ENCODE measurements at regions not wholly inside any gene's neighbourhood (a gene's known extent, or its start where the extent isn't known, plus 50 kb on each side); places are given as distances from the start of the nearest gene placed in this dataset.

- ChIA-PET CTCF (no interaction called here), POLR2A (no interaction called here)
- no peaks in the 10 kb centered on the region for H3K36me3 Mint-ChIP-seq
- ATAC-seq (no peak), DNase-seq (ENCODE audit: low spot score) (no peak)
- H3K4me1 Mint-ChIP-seq: no peaks in the 10 kb centered on the region; the same call in 1 of the 2 replicates
- H3K27ac Mint-ChIP-seq: no peak overlapping the region
- H3K4me3 Mint-ChIP-seq: no peak overlapping the region
- no peaks in the 10 kb centered on the region for H3K9me3 Mint-ChIP-seq
- TF ChIP-seq ZNF232 (CRISPR knock-in tag; IDR thresholded peaks at IDR 0.05) (no peak), CTCF (IDR thresholded peaks at IDR 0.05) (no peak), GTF2I (CRISPR knock-in tag; conservative IDR thresholded peaks at IDR 0.05) (no peak), ZNF532 (CRISPR knock-in tag; IDR thresholded peaks at IDR 0.05; ENCODE audit: borderline replicate concordance) (no peak), ZNF671 (CRISPR knock-in tag; IDR thresholded peaks at IDR 0.05) (no peak), ELF4 (CRISPR knock-in tag; IDR thresholded peaks at IDR 0.05; ENCODE audit: low read depth) (no peak), RORB (CRISPR knock-in tag; IDR thresholded peaks at IDR 0.05) (no peak), CDX4 (CRISPR knock-in tag; IDR thresholded peaks at IDR 0.05; ENCODE audit: borderline replicate concordance) (no peak), ZNF416 (CRISPR knock-in tag; IDR thresholded peaks at IDR 0.05) (no peak), IRF1 (CRISPR knock-in tag; IDR thresholded peaks at IDR 0.05) (no peak), MLX (CRISPR knock-in tag; IDR thresholded peaks at IDR 0.05) (no peak), HMGA2 (CRISPR knock-in tag; IDR thresholded peaks at IDR 0.05) (no peak), E2F4 (CRISPR knock-in tag; IDR thresholded peaks at IDR 0.05; ENCODE audit: borderline replicate concordance, low read depth) (no peak), MYBL2 (CRISPR knock-in tag; IDR thresholded peaks at IDR 0.05) (no peak), OVOL2 (CRISPR knock-in tag; IDR thresholded peaks at IDR 0.05; ENCODE audit: borderline replicate concordance) (no peak)
- H3K27me3 Mint-ChIP-seq (ENCODE audit: low read depth): peaks cover 20% of the 10 kb centered on the region
Measured at GRCh38 chr14:103214461-103214958, 91.2 kb downstream of the TNFAIP2 start.

- no peaks in the 10 kb centered on the region for H3K9me3 Mint-ChIP-seq
- TF ChIP-seq MXD4 (CRISPR knock-in tag; IDR thresholded peaks at IDR 0.05; ENCODE audit: borderline replicate concordance): no peak
- TF ChIP-seq SMAD3 (CRISPR knock-in tag; IDR thresholded peaks at IDR 0.05; ENCODE audit: borderline replicate concordance): no peak
- no peak for TF ChIP-seq ZSCAN18 (CRISPR knock-in tag; IDR thresholded peaks at IDR 0.05)
- TF ChIP-seq GTF2I (CRISPR knock-in tag; conservative IDR thresholded peaks at IDR 0.05): no peak
- TF ChIP-seq EMX1 (CRISPR knock-in tag; IDR thresholded peaks at IDR 0.05): no peak
- no peak for TF ChIP-seq ZNF671 (CRISPR knock-in tag; IDR thresholded peaks at IDR 0.05)
- no peak for TF ChIP-seq ZBTB21 (CRISPR knock-in tag; IDR thresholded peaks at IDR 0.05; ENCODE audit: borderline replicate concordance)
- no peak for TF ChIP-seq GRHL2 (CRISPR knock-in tag; IDR thresholded peaks at IDR 0.05; ENCODE audit: insufficient replicate concordance, severe bottlenecking)
- TF ChIP-seq TEAD1 (CRISPR knock-in tag; IDR thresholded peaks at IDR 0.05): no peak
- no peak for TF ChIP-seq OVOL2 (CRISPR knock-in tag; IDR thresholded peaks at IDR 0.05; ENCODE audit: borderline replicate concordance)
- no peak for TF ChIP-seq ZMAT4 (CRISPR knock-in tag; IDR thresholded peaks at IDR 0.05)
- peaks cover 28% of the 10 kb centered on the region for H3K27me3 Mint-ChIP-seq (ENCODE audit: low read depth)
- H3K4me1 Mint-ChIP-seq: peaks cover 5% of the 10 kb centered on the region
- H3K36me3 Mint-ChIP-seq: no peaks in the 10 kb centered on the region
- DNase-seq (ENCODE audit: low spot score): no peak
- ATAC-seq: no peak
- no peak overlapping the region for H3K4me3 Mint-ChIP-seq
- ChIA-PET POLR2A (no interaction called here), CTCF (interaction anchor here (0.7 to 2.7 kb wide), 3 partner anchors 30 to 112 kb away, joined by 3 to 16 read pairs (median 3); no protein-coding TSS in a partner anchor)
- no peak overlapping the region for H3K27ac Mint-ChIP-seq
Measured at GRCh38 chr14:103216399-103216798, 93.1 kb downstream of the TNFAIP2 start.

Data from WTC11 (cell line).